Osteocyte (in vitro differentiated cells): ENCODE measurements at regions not wholly inside any gene's neighbourhood (a gene's known extent, or its start where the extent isn't known, plus 50 kb on each side); places are given as distances from the start of the nearest gene placed in this dataset.

Experiments
- DNase-seq: peaks from one replicate; pipeline ENCODE4 v3.0.0; 2021; ENCODE audit warnings: mixed read lengths; ENCODE audit not compliant: unreplicated experiment; ENCODE audit errors: extremely low spot score
- H3K27ac Mint-ChIP-seq: one replicate; pipeline ENCODE4 v1.8.0; 2021; ENCODE audit warnings: mild to moderate bottlenecking, mixed read lengths; ENCODE audit not compliant: unreplicated experiment
- H3K27me3 Mint-ChIP-seq: one replicate; pipeline ENCODE4 v1.8.0; 2021; ENCODE audit warnings: mixed read lengths; ENCODE audit not compliant: unreplicated experiment
- H3K36me3 Mint-ChIP-seq: one replicate; pipeline ENCODE4 v1.8.0; 2021; ENCODE audit warnings: mixed read lengths; ENCODE audit not compliant: unreplicated experiment
- H3K4me1 Mint-ChIP-seq: one replicate; pipeline ENCODE4 v1.8.0; 2021; ENCODE audit warnings: mixed read lengths; ENCODE audit not compliant: unreplicated experiment
- H3K4me3 Mint-ChIP-seq: one replicate; pipeline ENCODE4 v1.8.0; 2021; ENCODE audit warnings: mild to moderate bottlenecking, moderate library complexity, mixed read lengths; ENCODE audit not compliant: unreplicated experiment
- H3K9me3 Mint-ChIP-seq: one replicate; pipeline ENCODE4 v1.8.0; 2021; ENCODE audit warnings: mixed read lengths; ENCODE audit not compliant: unreplicated experiment
- CTCF ChIP-seq: fragments of 200-600 bp; sonication (generic); IDR thresholded peaks from 2 replicates; pipeline ENCODE4 v1.5.0; 2021; ENCODE audit warnings: antibody characterized with exemption, mild to moderate bottlenecking, moderate library complexity

- H3K4me1 Mint-ChIP-seq: peaks cover 10% of the 10 kb centered on the region
- H3K27me3 Mint-ChIP-seq: no peaks in the 10 kb centered on the region
- no peaks in the 10 kb centered on the region for H3K36me3 Mint-ChIP-seq
- no peak for DNase-seq
- no peak overlapping the region for H3K4me3 Mint-ChIP-seq
- no peak overlapping the region for H3K27ac Mint-ChIP-seq
- no peaks in the 10 kb centered on the region for H3K9me3 Mint-ChIP-seq
- TF ChIP-seq CTCF: no peak
Measured at GRCh38 chr20:51319522-51319921, 223.0 kb downstream of the NFATC2 start.

- H3K27ac Mint-ChIP-seq: no peak overlapping the region
- H3K9me3 Mint-ChIP-seq: no peaks in the 10 kb centered on the region
- no peak for DNase-seq
- no peak overlapping the region for H3K4me3 Mint-ChIP-seq
- peak; percentile 51 for TF ChIP-seq CTCF
- H3K4me1 Mint-ChIP-seq: peaks cover 10% of the 10 kb centered on the region
- no peaks in the 10 kb centered on the region for H3K36me3 Mint-ChIP-seq
- no peaks in the 10 kb centered on the region for H3K27me3 Mint-ChIP-seq
Measured at GRCh38 chr20:51318058-51318949, 224.2 kb downstream of the NFATC2 start.

GRCh38 chr20:51315390-51315789 lies 227.1 kb downstream of the NFATC2 start:
- TF ChIP-seq CTCF: no peak
- H3K4me1 Mint-ChIP-seq: peaks cover 6% of the 10 kb centered on the region
- H3K9me3 Mint-ChIP-seq: no peaks in the 10 kb centered on the region
- H3K27ac Mint-ChIP-seq: no peak overlapping the region
- H3K4me3 Mint-ChIP-seq: no peak overlapping the region
- DNase-seq: no peak
- no peaks in the 10 kb centered on the region for H3K27me3 Mint-ChIP-seq
- H3K36me3 Mint-ChIP-seq: no peaks in the 10 kb centered on the region

GRCh38 chr20:51313358-51313827 lies 229.1 kb downstream of the NFATC2 start:
- peaks cover 6% of the 10 kb centered on the region for H3K4me1 Mint-ChIP-seq
- DNase-seq: no peak
- H3K27ac Mint-ChIP-seq: no peak overlapping the region
- no peaks in the 10 kb centered on the region for H3K36me3 Mint-ChIP-seq
- H3K4me3 Mint-ChIP-seq: no peak overlapping the region
- no peaks in the 10 kb centered on the region for H3K9me3 Mint-ChIP-seq
- TF ChIP-seq CTCF: no peak
- no peaks in the 10 kb centered on the region for H3K27me3 Mint-ChIP-seq

- Mint-ChIP-seq H3K27me3 (no peaks in the 10 kb centered on the region), H3K9me3 (no peaks in the 10 kb centered on the region), H3K4me1 (peaks cover 6% of the 10 kb centered on the region), H3K4me3 (no peak overlapping the region), H3K27ac (no peak overlapping the region), H3K36me3 (no peaks in the 10 kb centered on the region)
- DNase-seq: no peak
- TF ChIP-seq CTCF: no peak
Measured at GRCh38 chr20:51312480-51312783, 230.1 kb downstream of the NFATC2 start.
